ENCODE measurements at regions not wholly inside any gene's neighbourhood (a gene's known extent, or its start where the extent isn't known, plus 50 kb on each side); places are given as distances from the start of the nearest gene placed in this dataset.

- intact Hi-C loops (cut with micrococcal nuclease; ENCODE audit: unreplicated experiment), result no loop called here
- peaks cover 72% of the 10 kb centered on the region for H3K9me3 ChIP-seq (ENCODE audit: low read length)
- no peak overlapping the region for H2AFZ ChIP-seq (ENCODE audit: low read length)
- FAIRE-seq (no peak), DNase-seq (ENCODE audit: low spot score) (no peak), ATAC-seq (no peak)
- H3K27me3 ChIP-seq (ENCODE audit: control insufficient read depth in 1 of 2, insufficient read depth in 2 of 2, low read length in 2 of 2), result no peaks in the 10 kb centered on the region
- H3K4me2 ChIP-seq (ENCODE audit: low read depth, low read length), result no peak overlapping the region
- TF ChIP-seq FOXK1 (CRISPR knock-in tag; IDR thresholded peaks at IDR 0.05; ENCODE audit: borderline replicate concordance, low read depth), result no peak
- TF ChIP-seq MATR3 (CRISPR knock-in tag; IDR thresholded peaks at IDR 0.05), result no peak
- no peak for TF ChIP-seq BORCS8-MEF2B (CRISPR knock-in tag; IDR thresholded peaks at IDR 0.05)
- TF ChIP-seq ZNF501 (CRISPR knock-in tag; IDR thresholded peaks at IDR 0.05), result no peak
- TF ChIP-seq ZNF547 (CRISPR knock-in tag; IDR thresholded peaks at IDR 0.05), result no peak
- TF ChIP-seq, protein P1, sequence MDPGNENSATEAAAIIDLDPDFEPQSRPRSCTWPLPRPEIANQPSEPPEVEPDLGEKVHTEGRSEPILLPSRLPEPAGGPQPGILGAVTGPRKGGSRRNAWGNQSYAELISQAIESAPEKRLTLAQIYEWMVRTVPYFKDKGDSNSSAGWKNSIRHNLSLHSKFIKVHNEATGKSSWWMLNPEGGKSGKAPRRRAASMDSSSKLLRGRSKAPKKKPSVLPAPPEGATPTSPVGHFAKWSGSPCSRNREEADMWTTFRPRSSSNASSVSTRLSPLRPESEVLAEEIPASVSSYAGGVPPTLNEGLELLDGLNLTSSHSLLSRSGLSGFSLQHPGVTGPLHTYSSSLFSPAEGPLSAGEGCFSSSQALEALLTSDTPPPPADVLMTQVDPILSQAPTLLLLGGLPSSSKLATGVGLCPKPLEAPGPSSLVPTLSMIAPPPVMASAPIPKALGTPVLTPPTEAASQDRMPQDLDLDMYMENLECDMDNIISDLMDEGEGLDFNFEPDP (CRISPR knock-in tag; conservative IDR thresholded peaks at IDR 0.05), result no peak
- no peak for TF ChIP-seq CHD2 (IDR thresholded peaks at IDR 0.05; ENCODE audit: low read depth, low read length)
- no peak for TF ChIP-seq ATF7 (IDR thresholded peaks at IDR 0.05)
- TF ChIP-seq ATF7 (CRISPR knock-in tag; IDR thresholded peaks at IDR 0.05), result no peak
- no peak for TF ChIP-seq SIN3A (IDR thresholded peaks at IDR 0.05; ENCODE audit: borderline replicate concordance, low read depth, low read length)
- TF ChIP-seq THYN1 (CRISPR knock-in tag; IDR thresholded peaks at IDR 0.05; ENCODE audit: borderline replicate concordance, low read depth), result no peak
- no peak for TF ChIP-seq MZF1 (CRISPR knock-in tag; IDR thresholded peaks at IDR 0.05; ENCODE audit: borderline replicate concordance)
- TF ChIP-seq RFXANK (CRISPR knock-in tag; IDR thresholded peaks at IDR 0.05), result no peak
- H3K4me3 ChIP-seq (replicated peaks in 1 of 3; ENCODE audit: insufficient read depth in 1 of 3, low read depth in 2 of 3, low read length in 3 of 3), result no peak overlapping the region
- H3K79me2 ChIP-seq (ENCODE audit: insufficient read depth, low read length), result no peaks in the 10 kb centered on the region
- no peaks in the 10 kb centered on the region for H3K4me1 ChIP-seq (ENCODE audit: insufficient read depth, low read length)
- ChIA-PET CTCF (ENCODE audit: low intra/inter-chr PET ratio, low total read pairs) (no interaction called here), POLR2A (no interaction called here)
- in situ Hi-C loops (cut with HindIII; ENCODE audit: extremely low pct_ligation_motif_present, low pct_unique_long_range_greater_than_20kb), result no loop called here
- no peaks in the 10 kb centered on the region for H3K36me3 ChIP-seq (replicated peaks in 1 of 2; ENCODE audit: control insufficient read depth in 1 of 2, insufficient read depth in 2 of 2, low read length in 2 of 2)
- 33% methylated on average over 4 of the region's 4 CpGs for WGBS (ENCODE audit: low lambda C conversion rate)
- H3K27ac ChIP-seq (ENCODE audit: extremely low read length, insufficient read depth, low read length), result no peak overlapping the region
- BruUV-seq (replicated peaks), result no TSS peak
- no peaks in the 10 kb centered on the region for H4K20me1 ChIP-seq (ENCODE audit: insufficient read depth, low read length)
- H3K9ac ChIP-seq (ENCODE audit: insufficient read depth, low read depth, low read length), result no peak overlapping the region
Measured at GRCh38 chr13:58682616-58683015, 1051.1 kb downstream of the PCDH17 start.

Data from HepG2 (cell line).